Right ventricle myocardium superior (tissue), 1 donor: ENCODE measurements at regions not wholly inside any gene's neighbourhood (a gene's known extent, or its start where the extent isn't known, plus 50 kb on each side); places are given as distances from the start of the nearest gene placed in this dataset.
"Not testable (repeated sequence)": the region's sequence is repeated elsewhere in the genome, so short reads cannot be mapped to it uniquely, and the experiment has no call there.

Experiments used
- ATAC-seq: fragments of 200-7000 bp; cut with Tn5 transposase; one replicate; pipeline ENCODE4 v1.9.1; 2020; ENCODE audit warnings: mild to moderate bottlenecking; ENCODE audit not compliant: poor library complexity
- DNase-seq: peaks from one replicate; pipeline ENCODE4 v3.0.0-alpha.2; 2020
- intact Hi-C: fragments of 100-400 bp; cut with DNase I; formaldehyde crosslinking; loops from one replicate; pipeline ENCODE4 v1.11.2; 2022
- donor health status: DM: no; HTN: yes; CAD: no; lungs with severe emphysema.

- ATAC-seq (no peak), DNase-seq (no peak)
- intact Hi-C loops = no loop called here
Observed at GRCh38 chr12:102680304-102680703, 199.9 kb upstream of the IGF1 start.

GRCh38 chr12:102676812-102677211 is 196.4 kb upstream of the IGF1 start:
- intact Hi-C loops = no loop called here
- ATAC-seq (no peak), DNase-seq (no peak)

GRCh38 chr12:102675672-102676071 is 195.3 kb upstream of the IGF1 start:
- no peak for ATAC-seq

GRCh38 chr12:102673606-102674005 is 193.2 kb upstream of the IGF1 start:
- intact Hi-C loops = no loop called here
- DNase-seq (no peak), ATAC-seq (no peak)

More at GRCh38 chr12:102675672-102676071, 195.3 kb upstream of the IGF1 start:
- intact Hi-C loops = no loop called here
- no peak for DNase-seq

GRCh38 chr12:102672212-102672611 is 191.8 kb upstream of the IGF1 start:
- intact Hi-C loops, ATAC-seq: not testable (repeated sequence)

GRCh38 chr12:102669056-102669455 is 188.7 kb upstream of the IGF1 start:
- no peak for ATAC-seq
- DNase-seq = no peak
- intact Hi-C loops = no loop called here

More at GRCh38 chr12:102672212-102672611, 191.8 kb upstream of the IGF1 start:
- DNase-seq = not testable (repeated sequence)

GRCh38 chr12:102666176-102666575 is 185.8 kb upstream of the IGF1 start:
- DNase-seq, ATAC-seq, intact Hi-C loops: not testable (repeated sequence)

GRCh38 chr12:102659200-102659911 is 179.0 kb upstream of the IGF1 start:
- no peak for ATAC-seq
- intact Hi-C loops = no loop called here
- no peak for DNase-seq

- ATAC-seq = no peak
- DNase-seq = no peak
- intact Hi-C loops = no loop called here
Observed at GRCh38 chr12:102653406-102653805, 173.0 kb upstream of the IGF1 start.

GRCh38 chr12:102652645-102653313 is 172.4 kb upstream of the IGF1 start:
- intact Hi-C loops = no loop called here
- ATAC-seq (no peak), DNase-seq (no peak)

GRCh38 chr12:102645968-102646367 is 165.6 kb upstream of the IGF1 start:
- DNase-seq (no peak), ATAC-seq (no peak)
- intact Hi-C loops = no loop called here

- DNase-seq (no peak), ATAC-seq (no peak)
- intact Hi-C loops = no loop called here
Observed at GRCh38 chr12:102643879-102644575, 163.7 kb upstream of the IGF1 start.

GRCh38 chr12:102642199-102642598 is 161.8 kb upstream of the IGF1 start:
- DNase-seq (no peak), ATAC-seq (no peak)
- intact Hi-C loops = no loop called here

GRCh38 chr12:102640658-102641057 is 160.3 kb upstream of the IGF1 start:
- ATAC-seq, intact Hi-C loops, DNase-seq: not testable (repeated sequence)

- ATAC-seq (no peak), DNase-seq (no peak)
- intact Hi-C loops = no loop called here
Observed at GRCh38 chr12:102638777-102639176, 158.4 kb upstream of the IGF1 start.

- no peak for ATAC-seq
Observed at GRCh38 chr12:102633981-102634605, 153.7 kb upstream of the IGF1 start.

GRCh38 chr12:102631274-102631673 is 150.9 kb upstream of the IGF1 start:
- intact Hi-C loops = no loop called here
- ATAC-seq (no peak), DNase-seq (no peak)

More at GRCh38 chr12:102633981-102634605, 153.7 kb upstream of the IGF1 start:
- no peak for DNase-seq
- intact Hi-C loops = no loop called here

GRCh38 chr12:102629262-102629888 is 149.0 kb upstream of the IGF1 start:
- ATAC-seq (no peak), DNase-seq (no peak)
- intact Hi-C loops = no loop called here

- no peak for DNase-seq
- no peak for ATAC-seq
- intact Hi-C loops = no loop called here
Observed at GRCh38 chr12:102625819-102626218, 145.5 kb upstream of the IGF1 start.
